Upper lobe of left lung (tissue), 6 donors: ENCODE measurements at regions not wholly inside any gene's neighbourhood (a gene's known extent, or its start where the extent isn't known, plus 50 kb on each side); places are given as distances from the start of the nearest gene placed in this dataset.

ENCODE experiments used
- ATAC-seq, 2 donors: fragments of 200-7000 bp; cut with Tn5 transposase; one replicate each; pipeline ENCODE4 v1.9.1; 2022; ENCODE audit warnings: mild to moderate bottlenecking in 2 of 2, moderate library complexity in 2 of 2; ENCODE audit not compliant: low FRiP score in 2 of 2
- DNase-seq, 2 donors: peaks; one replicate each; pipeline ENCODE4 v3.0.0-alpha.2; 2019 to 2020
- H3K27ac ChIP-seq, 4 donors: fragments of 200-600 bp; sonication (generic); one replicate each; pipeline ENCODE4 v1.5.1; 2016 to 2019
- H3K27me3 ChIP-seq, 4 donors: fragments of 200-600 bp; sonication (generic); one replicate each; pipeline ENCODE4 v1.5.1; 2017 to 2019
- H3K36me3 ChIP-seq, 4 donors: fragments of 200-600 bp; sonication (generic); one replicate each; pipeline ENCODE4 v1.5.1; 2016 to 2019
- H3K4me1 ChIP-seq, 4 donors: fragments of 200-600 bp; sonication (generic); one replicate each; pipeline ENCODE4 v1.5.1; 2018 to 2019
- H3K4me3 ChIP-seq, 4 donors: fragments of 200-600 bp; sonication (generic); one replicate each; pipeline ENCODE4 v1.5.1; 2017 to 2019; ENCODE audit warnings: mild to moderate bottlenecking in 2 of 4, moderate library complexity in 1 of 4
- H3K9me3 ChIP-seq, 4 donors: fragments of 200-600 bp; sonication (generic); one replicate each; pipeline ENCODE4 v1.5.1; 2018 to 2019
- CTCF ChIP-seq, 6 experiments: fragments of 450-650 bp in 4 of 6; fragments of 200-600 bp in 2 of 6; sonication (generic) in 2 of 6; IDR thresholded peaks; one replicate each; pipeline ENCODE4 v1.5.1; 2016 to 2019; ENCODE audit warnings: antibody characterized with exemption in 6 of 6
- EP300 ChIP-seq, 4 donors: sonication (generic); formaldehyde crosslinking; IDR thresholded peaks; one replicate each; pipeline ENCODE4 v1.5.1; 2017; ENCODE audit warnings: antibody characterized with exemption in 4 of 4, control low read depth in 2 of 4
- POLR2A ChIP-seq, 4 donors: fragments of 450-650 bp; IDR thresholded peaks; one replicate each; pipeline ENCODE4 v1.5.1; 2016 to 2017; ENCODE audit warnings: antibody characterized with exemption in 4 of 4, mild to moderate bottlenecking in 2 of 4
- POLR2AphosphoS5 ChIP-seq, 2 donors: sonication (generic); formaldehyde crosslinking; IDR thresholded peaks; one replicate each; pipeline ENCODE4 v1.5.1; 2017; ENCODE audit warnings: antibody characterized with exemption in 2 of 2
- WGBS, 2 donors: methylation state at CpG; one replicate each; pipeline ENCODE4 v1.1.5; 2017 to 2018; 5-methylcytosine and 5-hydroxymethylcytosine counted together
- donor health status: DM: no; HTN: no; CAD: no; lungs with moderate emphysema.
- donor health status: DM: no; HTN: yes; CAD: no; lungs with severe emphysema.

- Histone ChIP-seq H3K4me1 (no peaks in the 10 kb centered on the region), H3K27me3 (no peaks in the 10 kb centered on the region), H3K4me3 (no peak overlapping the region), H3K27ac (no peak overlapping the region), H3K9me3 (no peaks in the 10 kb centered on the region), H3K36me3 (no peaks in the 10 kb centered on the region)
- ATAC-seq (no peak), DNase-seq (no peak)
- TF ChIP-seq POLR2AphosphoS5 (IDR thresholded peaks at IDR 0.05) (no peak), POLR2A (IDR thresholded peaks at IDR 0.05) (no peak), EP300 (IDR thresholded peaks at IDR 0.05) (no peak), CTCF (IDR thresholded peaks at IDR 0.05) (no peak)
Measured at GRCh38 chrY:8570384-8570783, 766.9 kb upstream of the TSPY4 start.

GRCh38 chrY:8572916-8573315, 764.3 kb upstream of the TSPY4 start:
- no peak overlapping the region for H3K27ac ChIP-seq
- no peak for DNase-seq
- H3K4me3 ChIP-seq = no peak overlapping the region
- H3K36me3 ChIP-seq = no peaks in the 10 kb centered on the region
- H3K9me3 ChIP-seq = no peaks in the 10 kb centered on the region
- H3K4me1 ChIP-seq = no peaks in the 10 kb centered on the region
- no peak for TF ChIP-seq CTCF (IDR thresholded peaks at IDR 0.05)
- no peak for TF ChIP-seq POLR2AphosphoS5 (IDR thresholded peaks at IDR 0.05)
- no peak for TF ChIP-seq EP300 (IDR thresholded peaks at IDR 0.05)
- no peak for TF ChIP-seq POLR2A (IDR thresholded peaks at IDR 0.05)
- ATAC-seq = no peak
- WGBS, 2 donors = 50% methylated on average over 1 of the region's 2 CpGs; no CpG with 5 or more reads in 1 of the 2 donors
- H3K27me3 ChIP-seq = no peaks in the 10 kb centered on the region

GRCh38 chrY:8582277-8582850, 754.9 kb upstream of the TSPY4 start:
- Histone ChIP-seq H3K27me3 (no peaks in the 10 kb centered on the region), H3K4me3 (no peak overlapping the region), H3K9me3 (no peaks in the 10 kb centered on the region), H3K27ac (no peak overlapping the region), H3K4me1 (no peaks in the 10 kb centered on the region), H3K36me3 (no peaks in the 10 kb centered on the region)
- no peak for ATAC-seq
- TF ChIP-seq CTCF (IDR thresholded peaks at IDR 0.05) = no peak
- TF ChIP-seq EP300 (IDR thresholded peaks at IDR 0.05) = no peak
- TF ChIP-seq POLR2A (IDR thresholded peaks at IDR 0.05) = no peak
- no peak for DNase-seq
- WGBS, 2 donors = 73% methylated on average over 1 of the region's 1 CpG; no CpG with 5 or more reads in 1 of the 2 donors

- no peak for ATAC-seq
Measured at GRCh38 chrY:8583191-8583590, 754.1 kb upstream of the TSPY4 start.

More at GRCh38 chrY:8583191-8583590, 754.1 kb upstream of the TSPY4 start:
- Histone ChIP-seq H3K9me3 (no peaks in the 10 kb centered on the region), H3K27me3 (no peaks in the 10 kb centered on the region), H3K4me3 (no peak overlapping the region), H3K4me1 (no peaks in the 10 kb centered on the region), H3K36me3 (no peaks in the 10 kb centered on the region), H3K27ac (no peak overlapping the region)
- WGBS, 2 donors = 33% methylated on average over 1 of the region's 4 CpGs; no CpG with 5 or more reads in 1 of the 2 donors
- TF ChIP-seq EP300 (IDR thresholded peaks at IDR 0.05) (no peak), POLR2A (IDR thresholded peaks at IDR 0.05) (no peak), POLR2AphosphoS5 (IDR thresholded peaks at IDR 0.05) (no peak), CTCF (IDR thresholded peaks at IDR 0.05) (no peak)
- DNase-seq = no peak
